SK-N-SH (cell line): ENCODE measurements at regions not wholly inside any gene's neighbourhood (a gene's known extent, or its start where the extent isn't known, plus 50 kb on each side); places are given as distances from the start of the nearest gene placed in this dataset.

ENCODE experiments used
- CTCF ChIA-PET: fragments of 300-600, 350-600 bp; formaldehyde crosslinking; extraction: SDS; loops from one replicate; lab custom pipeline; 2021; lab: Yijun Ruan, JAX
- POLR2A ChIA-PET: fragments of 350-600 bp; sonication (Branson Sonifier 250); formaldehyde crosslinking; extraction: SDS; loops from one replicate; lab custom pipeline; 2020; ENCODE audit warnings: antibody characterized with exemption, inconsistent platforms; lab: Yijun Ruan, JAX
- DNase-seq: peaks from one replicate; pipeline ENCODE4 v3.0.0; 2012
- H2AFZ ChIP-seq: fragments of 200-600 bp; sonication (generic); 2 replicates; pipeline ENCODE4 v1.8.1; 2016; ENCODE audit warnings: antibody characterized with exemption, mild to moderate bottlenecking, low read depth
- H3F3A ChIP-seq: fragments of 200-600 bp; sonication (generic); replicated peaks from 2 replicates; pipeline ENCODE3; 2016; ENCODE audit warnings: antibody characterized with exemption, mild to moderate bottlenecking; ENCODE audit not compliant: insufficient read depth
- H3K27ac ChIP-seq, 2 experiments: fragments of 200-500 bp in 1 of 2; fragments of 200-600 bp in 1 of 2; sonication (Bioruptor generic) in 1 of 2; sonication (generic), shearing (Covaris generic) in 1 of 2; 2 replicates each; pipeline versions ENCODE4 v1.5.1 to v1.6.1; 2014 to 2016; ENCODE audit warnings: low read depth in 2 of 2, inconsistent platforms in 1 of 2, low read length in 1 of 2, mild to moderate bottlenecking in 1 of 2, mixed read lengths in 1 of 2
- H3K27me3 ChIP-seq: fragments of 200-600 bp; sonication (generic), shearing (Covaris generic); 2 replicates; pipeline ENCODE4 v1.6.1; 2016; ENCODE audit warnings: mixed run types; ENCODE audit not compliant: insufficient read depth
- H3K36me3 ChIP-seq, 2 experiments: fragments of 200-500 bp in 1 of 2; fragments of 200-600 bp in 1 of 2; sonication (Bioruptor generic) in 1 of 2; sonication (generic) in 1 of 2; replicated peaks in 1 of 2; 2 replicates each; pipeline versions ENCODE3 to v1.5.1; 2014 to 2016; ENCODE audit warnings: low read length in 1 of 2, mild to moderate bottlenecking in 1 of 2; ENCODE audit not compliant: insufficient read depth in 2 of 2, control insufficient read depth in 1 of 2
- H3K4me1 ChIP-seq, 2 experiments: fragments of 200-500 bp in 1 of 2; fragments of 200-600 bp in 1 of 2; sonication (Bioruptor generic) in 1 of 2; sonication (generic), shearing (Covaris generic) in 1 of 2; 2 replicates each; pipeline versions ENCODE4 v1.5.1 to v1.6.1; 2014 to 2016; ENCODE audit warnings: low read depth in 1 of 2, low read length in 1 of 2, mixed run types in 1 of 2; ENCODE audit not compliant: insufficient read depth in 2 of 2, control insufficient read depth in 1 of 2
- H3K4me2 ChIP-seq: fragments of 200-600 bp; sonication (generic), shearing (Covaris generic); 2 replicates; pipeline ENCODE4 v1.6.1; 2017; ENCODE audit warnings: mixed run types
- H3K4me3 ChIP-seq, 2 experiments: fragments of 200-500 bp in 1 of 2; fragments of 200-600 bp in 1 of 2; sonication (Bioruptor generic) in 1 of 2; sonication (generic), shearing (Covaris generic) in 1 of 2; 2 replicates each; pipeline versions ENCODE4 v1.5.1 to v1.8.1; 2014 to 2016; ENCODE audit warnings: low read depth in 2 of 2, inconsistent platforms in 1 of 2, low read length in 1 of 2, mild to moderate bottlenecking in 1 of 2, mixed read lengths in 1 of 2, moderate library complexity in 1 of 2
- H3K79me2 ChIP-seq: fragments of 200-600 bp; sonication (generic); 2 replicates; pipeline ENCODE4 v1.8.1; 2017; ENCODE audit warnings: mild to moderate bottlenecking; ENCODE audit not compliant: insufficient read depth
- H3K9ac ChIP-seq: fragments of 200-600 bp; sonication (generic); 2 replicates; pipeline ENCODE4 v1.6.1; 2017; ENCODE audit warnings: mixed run types
- H3K9me2 ChIP-seq: fragments of 200-600 bp; sonication (generic); 2 replicates; pipeline ENCODE4 v1.6.1; 2017; ENCODE audit warnings: mixed run types
- H3K9me3 ChIP-seq: fragments of 200-600 bp; sonication (generic); 2 replicates; pipeline ENCODE4 v1.6.1; 2017; ENCODE audit warnings: mixed run types, mild to moderate bottlenecking, moderate library complexity
- H4K20me1 ChIP-seq: fragments of 200-600 bp; sonication (generic); 2 replicates; pipeline ENCODE4 v1.6.1; 2017; ENCODE audit warnings: mild to moderate bottlenecking, mixed run types; ENCODE audit not compliant: insufficient read depth
- CHD2 ChIP-seq: fragments of 150-350 bp; IDR thresholded peaks from 2 replicates; pipeline ENCODE4 v1.6.1; 2018; ENCODE audit warnings: low read length; ENCODE audit not compliant: partially characterized antibody
- ELF1 ChIP-seq: IDR thresholded peaks from 2 replicates; pipeline ENCODE4 v1.4.0; 2012
- EP300 ChIP-seq, 2 experiments: IDR thresholded peaks; 2 replicates each; pipeline versions ENCODE4 v1.4.0 to v1.6.1; 2012; ENCODE audit warnings: borderline replicate concordance in 1 of 2, low read depth in 1 of 2, low read length in 1 of 2
- EZH2phosphoT487 ChIP-seq: fragments of 200-600 bp; sonication (generic); IDR thresholded peaks from 2 replicates; pipeline ENCODE4 v1.6.1; 2017; ENCODE audit warnings: low read depth, mixed run types, mild to moderate bottlenecking, antibody characterized with exemption, moderate library complexity, borderline replicate concordance
- FOSL2 ChIP-seq: IDR thresholded peaks from 2 replicates; pipeline ENCODE4 v1.4.0; 2012; ENCODE audit warnings: low read depth, mild to moderate bottlenecking, moderate library complexity, borderline replicate concordance
- FOXJ3 ChIP-seq: sonication (generic); formaldehyde crosslinking; IDR thresholded peaks from 2 replicates; pipeline ENCODE4 v1.5.1; 2020; ENCODE audit warnings: mild to moderate bottlenecking, missing genetic modification reagents
- GATA2 ChIP-seq: sonication (generic); formaldehyde crosslinking; IDR thresholded peaks from 2 replicates; pipeline ENCODE4 v1.5.0; 2020; ENCODE audit warnings: mild to moderate bottlenecking, missing genetic modification reagents
- JUND ChIP-seq: IDR thresholded peaks from 2 replicates; pipeline ENCODE4 v1.4.0; 2012
- MAX ChIP-seq: IDR thresholded peaks from 2 replicates; pipeline ENCODE4 v1.4.0; 2012; ENCODE audit warnings: low read depth
- MEF2A ChIP-seq: IDR thresholded peaks from 2 replicates; pipeline ENCODE4 v1.4.0; 2012; ENCODE audit warnings: low read depth, borderline replicate concordance
- RAD21 ChIP-seq: IDR thresholded peaks from 2 replicates; pipeline ENCODE4 v1.6.1; 2012; ENCODE audit warnings: mild to moderate bottlenecking, low read length
- RCOR1 ChIP-seq: fragments of 150-350 bp; IDR thresholded peaks from 2 replicates; pipeline ENCODE4 v1.6.1; 2017; ENCODE audit warnings: antibody characterized with exemption, low read length
- REST ChIP-seq: IDR thresholded peaks from 2 replicates; pipeline ENCODE4 v1.6.1; 2012; ENCODE audit warnings: mild to moderate bottlenecking, low read depth, low read length, moderate library complexity
- RXRA ChIP-seq: IDR thresholded peaks from 2 replicates; pipeline ENCODE4 v1.4.0; 2012; ENCODE audit warnings: low read depth, mild to moderate bottlenecking, borderline replicate concordance
- SMC3 ChIP-seq: IDR thresholded peaks from 2 replicates; pipeline ENCODE4 v1.6.1; 2012; ENCODE audit warnings: low read depth, low read length, improper control_type of control experiment
- TCF12 ChIP-seq: IDR thresholded peaks from 2 replicates; pipeline ENCODE4 v1.4.0; 2012
- TEAD4 ChIP-seq: IDR thresholded peaks from 2 replicates; pipeline ENCODE4 v1.4.0; 2012; ENCODE audit warnings: mild to moderate bottlenecking, borderline replicate concordance; ENCODE audit not compliant: insufficient read depth
- USF2 ChIP-seq: fragments of 150-350 bp; IDR thresholded peaks from 2 replicates; pipeline ENCODE4 v1.6.1; 2017; ENCODE audit warnings: antibody characterized with exemption, low read length, low read depth, borderline replicate concordance
- ZBTB33 ChIP-seq: IDR thresholded peaks from 2 replicates; pipeline ENCODE4 v1.4.0; 2012; ENCODE audit warnings: low read depth, borderline replicate concordance
- WGBS: methylation state at CpG from one replicate; pipeline ENCODE4 v1.1.6; 2017; ENCODE audit warnings: low lambda C conversion rate; 5-methylcytosine and 5-hydroxymethylcytosine counted together

- no peaks in the 10 kb centered on the region for H3K79me2 ChIP-seq
Observed at GRCh38 chr14:34252227-34252626, 209.8 kb downstream of the SPTSSA start.

More at GRCh38 chr14:34252227-34252626, 209.8 kb downstream of the SPTSSA start:
- Histone ChIP-seq H3K4me1 (peaks cover 0 to 8% of the 10 kb centered on the region in 2 experiments; a peak in 1 of 4 replicates), H3F3A (no peaks in the 10 kb centered on the region), H3K9ac (no peak overlapping the region), H3K4me2 (no peak overlapping the region), H3K36me3 (no peaks in the 10 kb centered on the region), H3K27ac (no peak overlapping the region), H3K4me3 (no peak overlapping the region), H3K27me3 (no peaks in the 10 kb centered on the region; the same call in 1 of the 2 replicates), H4K20me1 (no peaks in the 10 kb centered on the region), H3K9me2 (no peaks in the 10 kb centered on the region), H2AFZ (no peak overlapping the region), H3K9me3 (no peaks in the 10 kb centered on the region)
- no peak for DNase-seq
- TF ChIP-seq USF2 = no peak
- TF ChIP-seq ZBTB33 = no peak
- TF ChIP-seq EP300 (IDR thresholded peaks at IDR 0.05; ENCODE audit: borderline replicate concordance in 1 of 2, low read depth in 1 of 2, low read length in 1 of 2) = no peak
- TF ChIP-seq JUND = no peak
- TF ChIP-seq ELF1 = no peak
- no peak for TF ChIP-seq EZH2phosphoT487
- no peak for TF ChIP-seq TCF12
- TF ChIP-seq CHD2 = no peak
- no peak for TF ChIP-seq RCOR1
- no peak for TF ChIP-seq GATA2
- no peak for TF ChIP-seq FOXJ3
- TF ChIP-seq SMC3 = no peak
- TF ChIP-seq RXRA = no peak
- TF ChIP-seq MAX = no peak
- TF ChIP-seq TEAD4 = no peak
- no peak for TF ChIP-seq RAD21
- no peak for TF ChIP-seq FOSL2
- no peak for TF ChIP-seq MEF2A
- TF ChIP-seq REST = no peak
- ChIA-PET POLR2A (no interaction called here), CTCF (interaction anchor here (1.0 to 1.3 kb wide), 2 partner anchors 8 to 11 kb away, joined by 3 read pairs; no protein-coding TSS in a partner anchor)
- WGBS = 42% methylated on average over 2 of the region's 2 CpGs
